ENCODE measurements at regions not wholly inside any gene's neighbourhood (a gene's known extent, or its start where the extent isn't known, plus 50 kb on each side); places are given as distances from the start of the nearest gene placed in this dataset.

DNA sequence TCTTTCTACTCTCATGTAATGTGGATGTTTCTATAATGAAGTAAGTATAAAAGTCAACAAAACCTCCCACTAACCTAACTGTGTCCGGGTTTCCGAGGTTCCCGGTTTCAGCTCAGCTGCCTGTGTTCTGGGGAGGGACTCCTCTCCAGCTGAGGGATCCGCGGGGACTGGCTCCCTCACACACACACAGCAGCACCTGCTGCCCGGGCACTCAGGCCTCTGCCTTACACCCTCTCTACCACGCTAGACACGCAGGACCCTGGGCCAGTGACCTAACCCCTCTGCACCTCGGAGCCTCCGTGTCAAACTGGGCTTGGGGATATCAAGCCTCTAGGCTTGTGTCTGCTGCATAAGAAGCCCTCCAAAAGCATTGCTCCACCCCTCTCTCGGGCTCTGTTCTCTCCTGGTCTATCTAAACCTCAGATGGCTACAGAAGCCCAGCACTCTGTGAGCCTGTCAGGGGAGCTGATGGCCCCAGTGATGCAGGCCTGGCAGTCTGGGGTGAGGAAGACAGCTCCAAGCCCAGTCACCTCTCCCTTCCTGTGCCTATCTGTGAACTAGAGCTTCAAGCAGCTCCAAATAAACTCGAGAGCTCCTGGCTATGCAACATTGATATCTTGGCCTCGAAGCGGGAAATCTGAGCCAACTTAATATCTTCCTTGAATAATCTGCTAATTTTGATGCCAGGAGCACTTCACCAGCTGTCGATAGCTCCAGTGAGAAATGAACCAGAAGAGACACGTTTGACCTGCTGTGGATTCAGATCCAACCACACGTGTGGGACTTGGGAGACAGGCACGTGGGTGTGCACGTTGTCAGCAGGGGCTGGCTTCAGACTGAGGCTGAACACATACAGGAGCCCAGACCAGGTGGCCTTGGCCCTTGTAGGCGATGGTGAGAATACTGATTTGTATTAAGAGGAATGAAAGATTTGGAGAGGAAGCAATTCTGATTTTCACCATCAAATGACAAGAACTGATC, 232.7 kb upstream of the B3GAT1 start:
- Histone ChIP-seq H3K36me3 (no peaks in the 10 kb centered on the region), H3K27me3 (replicated peaks; ENCODE audit: insufficient read depth) (no peaks in the 10 kb centered on the region), H3K4me3 (no peak overlapping the region), H3K9me3 (no peaks in the 10 kb centered on the region), H3K27ac (no peak overlapping the region), H3K4me1 (replicated peaks) (no peaks in the 10 kb centered on the region)
- WGBS = 52% methylated on average over 20 of the region's 20 CpGs
- TF ChIP-seq POLR2AphosphoS5 (IDR thresholded peaks at IDR 0.05) = no peak
- no peak for TF ChIP-seq POLR2A (IDR thresholded peaks at IDR 0.05)
- TF ChIP-seq, protein P1, sequence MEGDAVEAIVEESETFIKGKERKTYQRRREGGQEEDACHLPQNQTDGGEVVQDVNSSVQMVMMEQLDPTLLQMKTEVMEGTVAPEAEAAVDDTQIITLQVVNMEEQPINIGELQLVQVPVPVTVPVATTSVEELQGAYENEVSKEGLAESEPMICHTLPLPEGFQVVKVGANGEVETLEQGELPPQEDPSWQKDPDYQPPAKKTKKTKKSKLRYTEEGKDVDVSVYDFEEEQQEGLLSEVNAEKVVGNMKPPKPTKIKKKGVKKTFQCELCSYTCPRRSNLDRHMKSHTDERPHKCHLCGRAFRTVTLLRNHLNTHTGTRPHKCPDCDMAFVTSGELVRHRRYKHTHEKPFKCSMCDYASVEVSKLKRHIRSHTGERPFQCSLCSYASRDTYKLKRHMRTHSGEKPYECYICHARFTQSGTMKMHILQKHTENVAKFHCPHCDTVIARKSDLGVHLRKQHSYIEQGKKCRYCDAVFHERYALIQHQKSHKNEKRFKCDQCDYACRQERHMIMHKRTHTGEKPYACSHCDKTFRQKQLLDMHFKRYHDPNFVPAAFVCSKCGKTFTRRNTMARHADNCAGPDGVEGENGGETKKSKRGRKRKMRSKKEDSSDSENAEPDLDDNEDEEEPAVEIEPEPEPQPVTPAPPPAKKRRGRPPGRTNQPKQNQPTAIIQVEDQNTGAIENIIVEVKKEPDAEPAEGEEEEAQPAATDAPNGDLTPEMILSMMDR (IDR thresholded peaks at IDR 0.05) = no peak
- no peak for DNase-seq (ENCODE audit: low spot score)
- intact Hi-C loops (cut with DNase I) = no loop called here

DNA sequence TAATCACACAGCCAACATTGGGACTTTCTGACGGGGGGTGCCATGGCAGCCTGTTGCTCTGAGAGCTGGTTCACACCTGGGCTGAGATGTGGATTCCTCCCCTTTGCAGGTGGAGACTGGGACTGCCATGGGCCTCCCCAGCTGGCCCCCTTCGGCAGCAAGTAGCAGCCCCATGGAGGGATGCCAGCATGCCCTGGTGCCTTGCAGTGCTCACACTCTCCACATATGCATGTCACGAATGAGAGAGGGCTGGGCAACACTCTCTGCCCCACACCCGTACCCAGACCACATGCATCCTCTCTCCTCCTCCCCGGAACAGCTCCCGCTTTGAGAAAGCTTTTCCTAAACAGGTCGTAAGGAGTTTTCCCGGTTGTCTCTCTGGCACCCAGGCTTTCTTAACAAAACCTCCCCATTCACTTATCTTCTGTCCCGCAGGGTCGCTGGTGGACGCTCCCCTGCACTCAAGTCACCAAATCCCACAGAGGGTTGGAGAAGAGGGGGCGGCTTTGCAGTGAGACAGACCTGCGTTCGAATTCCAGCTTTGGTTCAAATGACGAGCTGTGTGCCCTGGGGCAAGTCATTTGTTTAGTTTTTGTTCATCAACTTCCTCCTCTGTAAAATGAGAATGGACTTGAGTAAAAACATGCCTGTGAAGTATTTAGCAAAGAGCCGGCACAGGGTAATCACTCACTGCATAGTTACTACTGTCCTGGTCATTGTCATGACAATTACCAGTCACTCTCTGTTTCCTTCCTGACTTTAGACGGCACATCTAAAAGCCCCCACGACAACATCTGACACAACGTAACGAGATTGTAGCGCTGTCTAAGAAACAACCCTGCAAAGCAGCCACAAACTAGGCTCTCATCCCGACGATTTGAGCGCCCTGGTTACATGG, 231.3 kb upstream of the B3GAT1 start:
- intact Hi-C loops (cut with DNase I) = no loop called here
- H3K36me3 ChIP-seq = no peaks in the 10 kb centered on the region
- no peak overlapping the region for H3K4me3 ChIP-seq
- DNase-seq (ENCODE audit: low spot score) = no peak
- no peaks in the 10 kb centered on the region for H3K9me3 ChIP-seq
- no peak overlapping the region for H3K27ac ChIP-seq
- no peaks in the 10 kb centered on the region for H3K27me3 ChIP-seq (replicated peaks; ENCODE audit: insufficient read depth)
- WGBS = 42% methylated on average over 24 of the region's 24 CpGs
- no peaks in the 10 kb centered on the region for H3K4me1 ChIP-seq (replicated peaks)
- TF ChIP-seq POLR2A (IDR thresholded peaks at IDR 0.05) (no peak), POLR2AphosphoS5 (IDR thresholded peaks at IDR 0.05) (no peak)
- TF ChIP-seq, protein P1 (IDR thresholded peaks at IDR 0.05) = no peak

DNA sequence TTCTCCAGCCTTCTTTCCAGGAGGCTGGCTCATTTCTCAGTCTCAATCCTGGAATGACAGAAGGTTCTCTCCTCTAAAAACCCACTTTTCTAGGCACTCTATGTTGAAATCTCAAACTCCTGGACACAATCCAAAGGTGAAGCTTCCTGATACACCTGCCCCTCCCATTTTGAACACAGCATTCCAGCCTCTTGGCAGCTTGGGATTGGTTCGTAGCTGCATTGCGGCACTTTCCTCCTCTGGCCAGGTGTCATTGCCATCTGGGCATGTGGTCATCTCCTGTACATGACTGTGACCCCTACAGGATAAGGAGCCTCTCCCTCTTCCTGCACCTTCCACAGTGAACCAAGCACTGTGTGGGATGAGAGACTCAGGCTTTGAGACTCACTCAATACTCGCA, 230.2 kb upstream of the B3GAT1 start:
- no peak for TF ChIP-seq POLR2A (IDR thresholded peaks at IDR 0.05)
- TF ChIP-seq POLR2AphosphoS5 (IDR thresholded peaks at IDR 0.05) = no peak
- TF ChIP-seq, protein P1 (IDR thresholded peaks at IDR 0.05) = no peak
- WGBS = 88% methylated on average over 3 of the region's 3 CpGs
- intact Hi-C loops (cut with DNase I) = no loop called here
- Histone ChIP-seq H3K4me3 (no peak overlapping the region), H3K4me1 (replicated peaks) (no peaks in the 10 kb centered on the region), H3K9me3 (no peaks in the 10 kb centered on the region), H3K27me3 (replicated peaks; ENCODE audit: insufficient read depth) (no peaks in the 10 kb centered on the region), H3K36me3 (no peaks in the 10 kb centered on the region), H3K27ac (no peak overlapping the region)
- DNase-seq (ENCODE audit: low spot score) = no peak

DNA sequence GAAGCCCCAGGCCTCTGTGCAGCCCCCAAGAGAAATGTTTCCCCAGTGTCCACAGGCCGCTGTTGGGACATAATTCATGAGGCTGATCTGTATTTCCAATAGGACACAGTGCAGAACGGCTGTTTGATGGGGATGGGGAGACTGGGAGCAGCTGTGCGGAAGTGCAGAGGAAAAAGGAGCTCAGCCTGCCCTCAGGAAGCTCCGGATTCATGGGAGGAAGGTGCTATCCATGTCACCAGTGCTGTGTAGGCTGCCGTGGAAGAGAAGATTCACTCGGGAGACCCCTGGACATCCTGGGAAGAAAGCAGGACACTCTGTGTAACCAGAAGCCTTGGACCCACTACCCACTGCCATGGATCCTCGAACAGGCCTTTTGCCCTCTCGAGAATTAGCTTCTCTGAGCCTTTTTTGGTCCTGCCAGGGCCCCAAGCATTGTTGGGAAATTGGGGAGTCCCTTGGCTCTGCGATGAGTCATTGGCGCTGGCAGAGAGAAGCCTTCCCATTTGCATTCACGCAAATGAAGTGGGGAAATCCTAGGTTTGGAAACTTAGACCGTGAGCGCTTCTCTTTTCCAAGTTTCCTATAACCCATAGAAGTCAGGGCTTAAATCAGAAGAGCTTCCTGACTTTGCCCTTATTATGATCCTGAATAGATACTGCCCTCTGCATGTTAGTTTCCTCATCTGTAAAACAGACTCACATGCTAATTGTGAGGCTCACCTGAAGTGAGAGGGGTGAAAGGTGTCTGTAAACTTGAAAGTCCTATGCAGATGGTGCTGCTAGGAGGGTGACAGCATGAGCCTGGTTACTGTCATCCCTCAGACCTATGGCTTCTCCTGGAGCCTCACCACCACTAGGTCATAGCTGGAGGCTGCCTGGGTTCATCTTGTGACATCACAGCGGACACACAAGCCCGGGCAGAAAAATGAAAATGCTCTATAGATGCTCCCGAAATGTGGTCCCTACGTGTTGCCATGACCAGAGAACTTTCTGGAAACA, 229.2 kb upstream of the B3GAT1 start:
- TF ChIP-seq POLR2AphosphoS5 (IDR thresholded peaks at IDR 0.05) (no peak), POLR2A (IDR thresholded peaks at IDR 0.05) (no peak)
- TF ChIP-seq, protein P1 (IDR thresholded peaks at IDR 0.05) = no peak
- H3K36me3 ChIP-seq = no peaks in the 10 kb centered on the region
- no peaks in the 10 kb centered on the region for H3K9me3 ChIP-seq
- no peak overlapping the region for H3K4me3 ChIP-seq
- intact Hi-C loops (cut with DNase I) = no loop called here
- no peaks in the 10 kb centered on the region for H3K4me1 ChIP-seq (replicated peaks)
- DNase-seq (ENCODE audit: low spot score) = no peak
- WGBS = 87% methylated on average over 17 of the region's 17 CpGs
- no peaks in the 10 kb centered on the region for H3K27me3 ChIP-seq (replicated peaks; ENCODE audit: insufficient read depth)
- no peak overlapping the region for H3K27ac ChIP-seq

Data from prostate gland (tissue), 2 donors.